Lower leg skin (tissue), 3 donors: ENCODE measurements at regions not wholly inside any gene's neighbourhood (a gene's known extent, or its start where the extent isn't known, plus 50 kb on each side); places are given as distances from the start of the nearest gene placed in this dataset.

ENCODE experiments used
- CTCF ChIP-seq, 3 donors: fragments of 450-650 bp; IDR thresholded peaks; one replicate each; pipeline ENCODE4 v1.5.1; 2016; ENCODE audit warnings: antibody characterized with exemption in 3 of 3, mild to moderate bottlenecking in 3 of 3, moderate library complexity in 2 of 3
- POLR2A ChIP-seq, 2 donors: fragments of 450-650 bp; IDR thresholded peaks; one replicate each; pipeline ENCODE4 v1.6.1; 2016 to 2017; ENCODE audit warnings: antibody characterized with exemption in 2 of 2, mild to moderate bottlenecking in 1 of 2, moderate library complexity in 1 of 2

GRCh38 chr3:72696815-72697214 is 151.4 kb downstream of the SHQ1 start:
- no peak for TF ChIP-seq POLR2A (IDR thresholded peaks at IDR 0.05)
- TF ChIP-seq CTCF (IDR thresholded peaks at IDR 0.05), result no peak
